PFSK-1 (cell line): ENCODE measurements at regions not wholly inside any gene's neighbourhood (a gene's known extent, or its start where the extent isn't known, plus 50 kb on each side); places are given as distances from the start of the nearest gene placed in this dataset.

Experiments used
- FOXP2 ChIP-seq: optimal IDR thresholded peaks from 2 replicates; pipeline ENCODE3; 2011; ENCODE audit warnings: borderline replicate concordance, control low read depth, inconsistent platforms; ENCODE audit not compliant: insufficient read depth; ENCODE audit errors: extremely low read length, extremely low read depth
- POLR2AphosphoS5 ChIP-seq: IDR thresholded peaks from 2 replicates; pipeline ENCODE4 v1.6.1; 2012; ENCODE audit warnings: low read depth, mild to moderate bottlenecking, control low read depth, low read length, moderate library complexity
- REST ChIP-seq, 2 experiments: IDR thresholded peaks; 2 replicates each; pipeline versions ENCODE4 v1.6.1 to v1.8.0; 2011 to 2012; ENCODE audit warnings: low read depth in 2 of 2, low read length in 2 of 2, control low read depth in 1 of 2, inconsistent platforms in 1 of 2, mild to moderate bottlenecking in 1 of 2, moderate library complexity in 1 of 2; ENCODE audit not compliant: insufficient read depth in 1 of 2
- SIN3A ChIP-seq: IDR thresholded peaks from 2 replicates; pipeline ENCODE4 v1.6.1; 2012; ENCODE audit warnings: mild to moderate bottlenecking, low read length, moderate library complexity, borderline replicate concordance; ENCODE audit not compliant: insufficient read depth
- TAF1 ChIP-seq: IDR thresholded peaks from 2 replicates; pipeline ENCODE4 v1.6.1; 2012; ENCODE audit warnings: low read length, control low read depth, borderline replicate concordance; ENCODE audit not compliant: insufficient read depth

- TF ChIP-seq TAF1 (no peak), SIN3A (no peak), POLR2AphosphoS5 (no peak), FOXP2 (no peak), REST (IDR thresholded peaks at IDR 0.05; ENCODE audit: insufficient read depth in 1 of 2, low read depth in 2 of 2, low read length in 2 of 2) (no peak)
Measured at GRCh38 chr1:219459351-219460080, 153.4 kb downstream of the ZC3H11B start.

DNA sequence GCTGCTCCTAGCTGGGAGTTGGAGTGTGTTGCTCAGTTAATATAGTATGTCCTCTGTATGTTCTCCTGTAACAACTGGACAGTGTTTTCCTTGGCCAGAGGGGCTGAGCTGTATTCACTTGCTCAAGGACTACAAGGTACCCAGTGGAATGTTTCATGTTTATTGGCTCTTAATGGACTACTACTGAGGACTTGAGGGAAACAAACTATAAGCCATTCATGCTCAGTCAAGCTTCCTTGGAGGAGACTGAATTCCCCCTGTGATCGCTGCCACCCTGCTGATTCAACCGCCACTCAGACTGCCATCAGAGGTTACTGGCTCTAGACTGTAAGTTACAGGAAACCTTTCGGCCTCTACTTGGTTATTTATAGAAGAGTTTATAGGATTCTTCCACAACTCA lies 166.6 kb downstream of the ZC3H11B start:
- TF ChIP-seq SIN3A (no peak), REST (IDR thresholded peaks at IDR 0.05; ENCODE audit: insufficient read depth in 1 of 2, low read depth in 2 of 2, low read length in 2 of 2) (no peak)

GRCh38 chr1:219445864-219446263 lies 167.0 kb downstream of the ZC3H11B start:
- no peak for TF ChIP-seq TAF1
- no peak for TF ChIP-seq SIN3A
- no peak for TF ChIP-seq POLR2AphosphoS5
- no peak for TF ChIP-seq FOXP2
- TF ChIP-seq REST (IDR thresholded peaks at IDR 0.05; ENCODE audit: insufficient read depth in 1 of 2, low read depth in 2 of 2, low read length in 2 of 2): no peak

DNA sequence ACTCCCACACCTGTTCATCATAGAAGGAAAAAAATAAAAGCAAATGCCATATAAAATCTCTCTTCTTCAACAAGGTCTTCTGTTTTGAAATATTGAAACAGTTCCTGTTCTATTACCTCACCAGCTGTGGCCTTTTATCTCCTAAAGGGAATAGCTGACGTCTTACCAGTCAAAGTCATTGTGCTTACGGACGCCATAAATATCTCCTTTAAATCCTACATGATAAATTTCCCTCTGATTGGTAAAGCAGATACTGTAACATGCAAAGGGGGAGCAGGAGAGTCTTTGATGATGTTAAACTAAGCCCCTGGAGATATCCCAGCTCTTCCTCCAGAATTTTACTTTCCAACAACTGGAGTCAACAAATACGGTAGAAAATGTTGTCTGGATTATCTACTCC lies 168.4 kb downstream of the ZC3H11B start:
- no peak for TF ChIP-seq SIN3A
- no peak for TF ChIP-seq REST (IDR thresholded peaks at IDR 0.05; ENCODE audit: insufficient read depth in 1 of 2, low read depth in 2 of 2, low read length in 2 of 2)
- no peak for TF ChIP-seq FOXP2
- TF ChIP-seq TAF1: no peak
- TF ChIP-seq POLR2AphosphoS5: no peak

- TF ChIP-seq SIN3A: no peak
- no peak for TF ChIP-seq FOXP2
- TF ChIP-seq TAF1: no peak
- TF ChIP-seq REST (IDR thresholded peaks at IDR 0.05; ENCODE audit: insufficient read depth in 1 of 2, low read depth in 2 of 2, low read length in 2 of 2): no peak
- no peak for TF ChIP-seq POLR2AphosphoS5
Measured at GRCh38 chr1:219443763-219444162, 169.1 kb downstream of the ZC3H11B start.
